WERI-Rb-1 (cell line): ENCODE measurements at regions not wholly inside any gene's neighbourhood (a gene's known extent, or its start where the extent isn't known, plus 50 kb on each side); places are given as distances from the start of the nearest gene placed in this dataset.

Experiments
- DNase-seq: peaks from one replicate; pipeline ENCODE4 v3.0.0-alpha.2; 2020
- H3K27ac ChIP-seq: fragments of 250-450 bp; sonication (Bioruptor Pico); 2 replicates; pipeline ENCODE4 v1.5.1; 2020; ENCODE audit warnings: mild to moderate bottlenecking, moderate library complexity
- H3K27me3 ChIP-seq: fragments of 250-450 bp; sonication (Bioruptor Pico); 2 replicates; pipeline ENCODE4 v1.5.1; 2021; ENCODE audit warnings: mild to moderate bottlenecking, low read depth, moderate library complexity; ENCODE audit not compliant: insufficient read depth, severe bottlenecking
- H3K36me3 ChIP-seq: fragments of 250-450 bp; sonication (Bioruptor Pico); 2 replicates; pipeline ENCODE4 v1.5.1; 2020; ENCODE audit warnings: mild to moderate bottlenecking, moderate library complexity
- H3K4me3 ChIP-seq: 2 replicates; pipeline ENCODE4 v1.5.1; 2011; ENCODE audit warnings: low read depth, mild to moderate bottlenecking, control low read depth, low read length
- H3K9me3 ChIP-seq: fragments of 250-450 bp; sonication (Bioruptor Pico); 2 replicates; pipeline ENCODE4 v1.5.1; 2021; ENCODE audit warnings: mild to moderate bottlenecking, moderate library complexity; ENCODE audit not compliant: severe bottlenecking
- TF ChIP-seq, protein P1 (sequence below): IDR thresholded peaks from 2 replicates; pipeline ENCODE4 v1.5.1; 2011; ENCODE audit warnings: low read depth, mild to moderate bottlenecking, control low read depth, inconsistent platforms, low read length

DNA sequence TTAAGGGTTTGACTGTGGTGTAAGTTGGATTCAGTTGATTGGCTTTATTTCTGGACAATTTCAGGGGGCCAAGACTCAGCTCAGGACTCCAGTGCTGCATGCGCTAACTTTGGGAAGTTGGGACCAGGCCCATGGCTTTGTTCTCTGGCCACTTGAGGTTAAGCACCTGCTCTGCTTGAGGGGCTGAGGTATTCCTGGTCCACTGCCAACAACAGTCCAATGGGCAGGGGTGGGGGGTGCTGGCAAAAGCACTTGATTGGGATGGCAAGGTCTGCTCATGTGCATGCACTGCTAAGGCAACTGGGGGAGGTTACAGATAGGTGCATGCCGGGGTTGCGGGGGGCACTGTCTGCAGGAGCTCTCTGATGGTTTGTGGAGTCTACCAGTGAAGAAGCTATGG lies 52.6 kb upstream of the ASB17 start:
- Histone ChIP-seq H3K9me3 (no peaks in the 10 kb centered on the region), H3K27me3 (no peaks in the 10 kb centered on the region), H3K27ac (no peak overlapping the region), H3K36me3 (no peaks in the 10 kb centered on the region), H3K4me3 (no peak overlapping the region)
- TF ChIP-seq, protein P1, sequence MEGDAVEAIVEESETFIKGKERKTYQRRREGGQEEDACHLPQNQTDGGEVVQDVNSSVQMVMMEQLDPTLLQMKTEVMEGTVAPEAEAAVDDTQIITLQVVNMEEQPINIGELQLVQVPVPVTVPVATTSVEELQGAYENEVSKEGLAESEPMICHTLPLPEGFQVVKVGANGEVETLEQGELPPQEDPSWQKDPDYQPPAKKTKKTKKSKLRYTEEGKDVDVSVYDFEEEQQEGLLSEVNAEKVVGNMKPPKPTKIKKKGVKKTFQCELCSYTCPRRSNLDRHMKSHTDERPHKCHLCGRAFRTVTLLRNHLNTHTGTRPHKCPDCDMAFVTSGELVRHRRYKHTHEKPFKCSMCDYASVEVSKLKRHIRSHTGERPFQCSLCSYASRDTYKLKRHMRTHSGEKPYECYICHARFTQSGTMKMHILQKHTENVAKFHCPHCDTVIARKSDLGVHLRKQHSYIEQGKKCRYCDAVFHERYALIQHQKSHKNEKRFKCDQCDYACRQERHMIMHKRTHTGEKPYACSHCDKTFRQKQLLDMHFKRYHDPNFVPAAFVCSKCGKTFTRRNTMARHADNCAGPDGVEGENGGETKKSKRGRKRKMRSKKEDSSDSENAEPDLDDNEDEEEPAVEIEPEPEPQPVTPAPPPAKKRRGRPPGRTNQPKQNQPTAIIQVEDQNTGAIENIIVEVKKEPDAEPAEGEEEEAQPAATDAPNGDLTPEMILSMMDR = no peak
- no peak for DNase-seq

- no peak for DNase-seq
- H3K36me3 ChIP-seq = no peaks in the 10 kb centered on the region
- H3K9me3 ChIP-seq = no peaks in the 10 kb centered on the region
- H3K27me3 ChIP-seq = no peaks in the 10 kb centered on the region
- H3K4me3 ChIP-seq = no peak overlapping the region
- H3K27ac ChIP-seq = no peak overlapping the region
- TF ChIP-seq, protein P1 = no peak
Observed at GRCh38 chr1:75985827-75986226, 53.6 kb upstream of the ASB17 start.

GRCh38 chr1:75986478-75986877 lies 54.3 kb upstream of the ASB17 start:
- H3K36me3 ChIP-seq = no peaks in the 10 kb centered on the region
- TF ChIP-seq, protein P1 = no peak
- no peak for DNase-seq
- H3K27ac ChIP-seq = no peak overlapping the region
- no peaks in the 10 kb centered on the region for H3K27me3 ChIP-seq
- H3K9me3 ChIP-seq = no peaks in the 10 kb centered on the region
- no peak overlapping the region for H3K4me3 ChIP-seq

DNA sequence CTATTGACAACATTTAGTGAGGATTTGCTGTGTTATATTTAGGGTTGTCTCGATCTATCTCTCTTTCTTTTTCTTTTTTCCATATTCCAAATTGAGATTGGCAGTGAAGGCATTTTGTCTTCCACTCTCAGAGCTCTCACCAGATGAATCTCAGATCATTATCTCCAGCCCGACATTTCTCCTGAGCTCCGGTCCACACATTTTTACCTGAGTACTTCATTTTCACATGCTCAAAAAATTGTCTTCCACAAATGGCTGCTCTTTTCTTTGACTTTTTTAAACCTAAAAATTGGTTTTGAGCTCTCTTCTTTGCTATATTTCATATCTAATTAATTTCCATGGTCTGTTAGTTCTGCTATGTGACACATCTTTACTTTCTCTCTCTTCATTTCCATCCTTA lies 56.9 kb upstream of the ASB17 start:
- no peaks in the 10 kb centered on the region for H3K9me3 ChIP-seq
- TF ChIP-seq, protein P1 = no peak
- DNase-seq = no peak
- no peaks in the 10 kb centered on the region for H3K36me3 ChIP-seq
- no peaks in the 10 kb centered on the region for H3K27me3 ChIP-seq
- no peak overlapping the region for H3K27ac ChIP-seq
- H3K4me3 ChIP-seq = no peak overlapping the region

DNA sequence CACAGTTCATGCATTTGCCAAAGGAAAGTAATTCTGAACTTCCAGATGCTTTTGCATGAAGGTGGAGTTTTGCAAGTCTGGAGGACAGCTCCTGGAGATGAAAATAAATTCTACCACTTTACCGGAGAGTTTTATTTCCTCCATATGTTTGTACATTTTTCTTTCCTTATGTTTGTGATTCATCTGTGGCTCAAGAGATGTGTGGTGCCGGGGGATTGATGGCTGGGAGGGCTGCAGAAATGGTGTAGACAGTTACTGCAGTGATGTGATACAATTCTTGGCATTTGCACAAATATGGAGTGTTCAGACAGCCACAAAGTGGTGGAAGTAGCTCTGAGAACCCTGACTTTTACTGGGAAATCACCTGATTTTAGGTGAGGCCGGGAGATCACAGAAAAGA lies 58.5 kb upstream of the ASB17 start:
- no peak for DNase-seq
- Histone ChIP-seq H3K4me3 (no peak overlapping the region), H3K27me3 (no peaks in the 10 kb centered on the region), H3K9me3 (no peaks in the 10 kb centered on the region), H3K27ac (no peak overlapping the region), H3K36me3 (no peaks in the 10 kb centered on the region)
- TF ChIP-seq, protein P1 = no peak

GRCh38 chr1:75991497-75992114 lies 59.4 kb upstream of the ASB17 start:
- Histone ChIP-seq H3K4me3 (no peak overlapping the region), H3K9me3 (no peaks in the 10 kb centered on the region), H3K27ac (no peak overlapping the region), H3K27me3 (no peaks in the 10 kb centered on the region), H3K36me3 (no peaks in the 10 kb centered on the region)
- TF ChIP-seq, protein P1 = peak; percentile 71
- DNase-seq = peak; percentile 89
